GM19468 (cell line): ENCODE measurements at regions not wholly inside any gene's neighbourhood (a gene's known extent, or its start where the extent isn't known, plus 50 kb on each side); places are given as distances from the start of the nearest gene placed in this dataset.

ENCODE experiments used
- ATAC-seq: cut with Tn5 transposase; IDR thresholded peaks from one replicate; pipeline ENCODE4 v1.9.1; 2021; ENCODE audit warnings: mild to moderate bottlenecking, moderate library complexity, moderate number of reproducible peaks; ENCODE audit not compliant: unreplicated experiment; ENCODE audit errors: extremely low read depth

GRCh38 chr1:234942879-234943506 lies 185.6 kb downstream of the TOMM20 start:
- no peak for ATAC-seq

GRCh38 chr1:234942012-234942332 lies 186.7 kb downstream of the TOMM20 start:
- ATAC-seq: no peak

GRCh38 chr1:234941321-234942011 lies 187.2 kb downstream of the TOMM20 start:
- no peak for ATAC-seq

- ATAC-seq: no peak
Observed at GRCh38 chr1:234940841-234941240, 187.8 kb downstream of the TOMM20 start.

GRCh38 chr1:234938924-234939323 lies 189.7 kb downstream of the TOMM20 start:
- no peak for ATAC-seq

- ATAC-seq: no peak
Observed at GRCh38 chr1:234938135-234938534, 190.5 kb downstream of the TOMM20 start.

GRCh38 chr1:234936612-234937389 lies 191.8 kb downstream of the TOMM20 start:
- ATAC-seq: no peak

GRCh38 chr1:234934611-234935033 lies 194.0 kb downstream of the TOMM20 start:
- ATAC-seq: no peak

- peak; percentile 54 for ATAC-seq
Observed at GRCh38 chr1:234933475-234933874, 195.2 kb downstream of the TOMM20 start.

GRCh38 chr1:234932511-234933430 lies 195.9 kb downstream of the TOMM20 start:
- ATAC-seq: no peak

- ATAC-seq: no peak
Observed at GRCh38 chr1:234932106-234932505, 196.5 kb downstream of the TOMM20 start.

- no peak for ATAC-seq
Observed at GRCh38 chr1:234931404-234931973, 197.1 kb downstream of the TOMM20 start.

- ATAC-seq: no peak
Observed at GRCh38 chr1:234929369-234929768, 199.3 kb downstream of the TOMM20 start.

GRCh38 chr1:234928642-234929041 lies 200.0 kb downstream of the TOMM20 start:
- no peak for ATAC-seq

- ATAC-seq: no peak
Observed at GRCh38 chr1:234927971-234928640, 200.5 kb downstream of the TOMM20 start.

GRCh38 chr1:234927312-234927970 lies 201.2 kb downstream of the TOMM20 start:
- no peak for ATAC-seq

- ATAC-seq: peak; percentile 69
Observed at GRCh38 chr1:234926559-234927311, 201.9 kb downstream of the TOMM20 start.

- no peak for ATAC-seq
Observed at GRCh38 chr1:234926264-234926558, 202.4 kb downstream of the TOMM20 start.
